ENCODE measurements at regions not wholly inside any gene's neighbourhood (a gene's known extent, or its start where the extent isn't known, plus 50 kb on each side); places are given as distances from the start of the nearest gene placed in this dataset.
"Not testable (repeated sequence)": the region's sequence is repeated elsewhere in the genome, so short reads cannot be mapped to it uniquely, and the experiment has no call there.

DNA sequence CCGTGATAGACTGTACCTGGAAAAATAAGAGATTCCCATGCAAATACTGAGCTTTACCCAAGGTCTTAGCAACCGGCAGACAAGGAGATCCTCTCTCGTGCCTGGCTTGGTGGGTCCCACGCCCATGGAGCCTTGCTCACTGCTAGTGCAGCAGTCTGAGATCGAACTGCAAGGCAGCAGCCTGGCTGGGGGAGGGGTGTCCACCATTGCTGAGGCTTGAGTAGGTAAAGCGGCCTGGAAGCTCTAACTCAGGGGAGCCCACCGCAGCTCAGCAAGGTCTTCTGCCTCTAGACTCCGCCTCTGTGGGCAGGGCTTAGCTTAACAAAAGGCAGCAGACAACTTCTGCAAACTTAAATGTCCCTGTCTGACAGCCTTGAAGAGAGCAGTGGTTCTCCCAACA, 778.4 kb upstream of the SLC35B3 start:
- not testable (repeated sequence) for DNase-seq (ENCODE audit: low read depth in 4 of 6, low spot score in 6 of 6); H3K4me1 ChIP-seq (ENCODE audit: control insufficient read depth, insufficient read depth, low read length); H3K4me3 ChIP-seq (ENCODE audit: low read depth, low read length); H3K27ac ChIP-seq (ENCODE audit: low read depth, low read length); H3K36me3 ChIP-seq (ENCODE audit: control insufficient read depth, insufficient read depth, low read length); H3K9me3 ChIP-seq (ENCODE audit: control insufficient read depth, insufficient read depth, low read length); H3K27me3 ChIP-seq (ENCODE audit: control insufficient read depth, insufficient read depth, low read length)
- WGBS (ENCODE audit: insufficient coverage) = 93% methylated on average over 8 of the region's 8 CpGs

DNA sequence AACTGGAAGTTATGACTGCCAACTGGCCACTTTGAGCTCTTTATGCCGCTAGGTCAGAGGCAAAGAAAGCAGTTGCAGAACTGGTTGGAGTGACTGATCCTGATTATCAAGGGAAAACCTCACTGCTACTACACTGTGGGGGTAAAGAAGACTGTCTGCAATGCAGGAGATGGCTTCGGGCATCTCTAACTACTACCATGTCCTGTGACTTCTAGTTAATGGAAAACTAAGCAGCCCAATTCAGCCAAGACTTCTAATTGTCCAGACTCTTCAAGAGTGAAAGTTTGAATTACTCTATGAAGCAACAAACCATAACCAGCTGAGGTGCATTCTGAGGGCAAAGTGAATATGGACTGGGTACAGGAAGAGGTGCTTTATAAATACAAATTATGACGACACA, 773.6 kb upstream of the SLC35B3 start:
- peaks cover 2% of the 10 kb centered on the region for H3K9me3 ChIP-seq (ENCODE audit: control insufficient read depth, insufficient read depth, low read length)
- no peaks in the 10 kb centered on the region for H3K4me1 ChIP-seq (ENCODE audit: control insufficient read depth, insufficient read depth, low read length)
- H3K27me3 ChIP-seq (ENCODE audit: control insufficient read depth, insufficient read depth, low read length) = no peaks in the 10 kb centered on the region
- H3K27ac ChIP-seq (ENCODE audit: low read depth, low read length) = no peak overlapping the region
- no peak for DNase-seq (ENCODE audit: low read depth in 4 of 6, low spot score in 6 of 6)
- H3K4me3 ChIP-seq (ENCODE audit: low read depth, low read length) = no peak overlapping the region
- H3K36me3 ChIP-seq (ENCODE audit: control insufficient read depth, insufficient read depth, low read length) = no peaks in the 10 kb centered on the region
- no CpG with 5 or more reads among the region's 3 CpGs for WGBS (ENCODE audit: insufficient coverage)

DNA sequence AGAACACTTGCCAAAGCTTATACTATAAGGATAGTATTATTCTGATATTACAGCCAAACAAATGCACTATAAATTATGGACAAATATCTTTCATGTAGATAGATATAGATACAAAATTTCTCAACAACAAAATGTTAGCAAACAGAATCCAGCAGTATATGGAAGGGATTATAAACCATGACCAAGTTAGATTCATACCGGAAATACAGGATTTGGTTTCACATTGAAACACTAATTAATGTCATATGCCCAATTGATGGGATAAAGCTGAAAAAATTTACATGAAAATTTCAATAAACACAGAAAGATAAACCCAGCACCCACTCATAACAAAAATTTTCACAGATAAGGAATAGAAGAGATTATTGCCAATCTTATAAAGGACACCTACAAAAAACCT, 770.3 kb upstream of the SLC35B3 start:
- Histone ChIP-seq H3K36me3 (ENCODE audit: control insufficient read depth, insufficient read depth, low read length) (no peaks in the 10 kb centered on the region), H3K27me3 (ENCODE audit: control insufficient read depth, insufficient read depth, low read length) (no peaks in the 10 kb centered on the region), H3K9me3 (ENCODE audit: control insufficient read depth, insufficient read depth, low read length) (peaks cover 2% of the 10 kb centered on the region), H3K27ac (ENCODE audit: low read depth, low read length) (no peak overlapping the region), H3K4me3 (ENCODE audit: low read depth, low read length) (no peak overlapping the region), H3K4me1 (ENCODE audit: control insufficient read depth, insufficient read depth, low read length) (no peaks in the 10 kb centered on the region)
- no CpG with 5 or more reads among the region's 1 CpG for WGBS (ENCODE audit: insufficient coverage)
- no peak for DNase-seq (ENCODE audit: low read depth in 4 of 6, low spot score in 6 of 6)

GRCh38 chr6:9204171-9204570, 768.8 kb upstream of the SLC35B3 start:
- no peak for DNase-seq (ENCODE audit: low read depth in 4 of 6, low spot score in 6 of 6)
- no peak overlapping the region for H3K27ac ChIP-seq (ENCODE audit: low read depth, low read length)
- WGBS (ENCODE audit: insufficient coverage) = no CpG with 5 or more reads among the region's 1 CpG
- peaks cover 2% of the 10 kb centered on the region for H3K9me3 ChIP-seq (ENCODE audit: control insufficient read depth, insufficient read depth, low read length)
- no peaks in the 10 kb centered on the region for H3K36me3 ChIP-seq (ENCODE audit: control insufficient read depth, insufficient read depth, low read length)
- no peaks in the 10 kb centered on the region for H3K27me3 ChIP-seq (ENCODE audit: control insufficient read depth, insufficient read depth, low read length)
- no peak overlapping the region for H3K4me3 ChIP-seq (ENCODE audit: low read depth, low read length)
- H3K4me1 ChIP-seq (ENCODE audit: control insufficient read depth, insufficient read depth, low read length) = no peaks in the 10 kb centered on the region

GRCh38 chr6:9200712-9201111, 765.4 kb upstream of the SLC35B3 start:
- H3K9me3 ChIP-seq (ENCODE audit: control insufficient read depth, insufficient read depth, low read length) = peaks cover 2% of the 10 kb centered on the region
- no peaks in the 10 kb centered on the region for H3K4me1 ChIP-seq (ENCODE audit: control insufficient read depth, insufficient read depth, low read length)
- H3K36me3 ChIP-seq (ENCODE audit: control insufficient read depth, insufficient read depth, low read length) = no peaks in the 10 kb centered on the region
- no peaks in the 10 kb centered on the region for H3K27me3 ChIP-seq (ENCODE audit: control insufficient read depth, insufficient read depth, low read length)
- H3K4me3 ChIP-seq (ENCODE audit: low read depth, low read length) = no peak overlapping the region
- H3K27ac ChIP-seq (ENCODE audit: low read depth, low read length) = no peak overlapping the region
- no peak for DNase-seq (ENCODE audit: low read depth in 4 of 6, low spot score in 6 of 6)

- Histone ChIP-seq H3K27ac (ENCODE audit: low read depth, low read length) (no peak overlapping the region), H3K9me3 (ENCODE audit: control insufficient read depth, insufficient read depth, low read length) (no peaks in the 10 kb centered on the region), H3K4me1 (ENCODE audit: control insufficient read depth, insufficient read depth, low read length) (no peaks in the 10 kb centered on the region), H3K27me3 (ENCODE audit: control insufficient read depth, insufficient read depth, low read length) (no peaks in the 10 kb centered on the region), H3K36me3 (ENCODE audit: control insufficient read depth, insufficient read depth, low read length) (no peaks in the 10 kb centered on the region), H3K4me3 (ENCODE audit: low read depth, low read length) (no peak overlapping the region)
- DNase-seq (ENCODE audit: low read depth in 4 of 6, low spot score in 6 of 6) = no peak
- no CpG with 5 or more reads among the region's 3 CpGs for WGBS (ENCODE audit: insufficient coverage)
Observed at GRCh38 chr6:9197726-9198125, 762.4 kb upstream of the SLC35B3 start.

- no CpG with 5 or more reads among the region's 1 CpG for WGBS (ENCODE audit: insufficient coverage)
- H3K36me3 ChIP-seq (ENCODE audit: control insufficient read depth, insufficient read depth, low read length) = no peaks in the 10 kb centered on the region
- no peak for DNase-seq (ENCODE audit: low read depth in 4 of 6, low spot score in 6 of 6)
- no peak overlapping the region for H3K27ac ChIP-seq (ENCODE audit: low read depth, low read length)
- H3K9me3 ChIP-seq (ENCODE audit: control insufficient read depth, insufficient read depth, low read length) = no peaks in the 10 kb centered on the region
- H3K4me1 ChIP-seq (ENCODE audit: control insufficient read depth, insufficient read depth, low read length) = no peaks in the 10 kb centered on the region
- no peaks in the 10 kb centered on the region for H3K27me3 ChIP-seq (ENCODE audit: control insufficient read depth, insufficient read depth, low read length)
- no peak overlapping the region for H3K4me3 ChIP-seq (ENCODE audit: low read depth, low read length)
Observed at GRCh38 chr6:9195322-9195721, 760.0 kb upstream of the SLC35B3 start.

GRCh38 chr6:9192405-9192909, 757.1 kb upstream of the SLC35B3 start:
- no peak overlapping the region for H3K27ac ChIP-seq (ENCODE audit: low read depth, low read length)
- H3K36me3 ChIP-seq (ENCODE audit: control insufficient read depth, insufficient read depth, low read length) = no peaks in the 10 kb centered on the region
- DNase-seq (ENCODE audit: low read depth in 4 of 6, low spot score in 6 of 6) = no peak
- no peaks in the 10 kb centered on the region for H3K4me1 ChIP-seq (ENCODE audit: control insufficient read depth, insufficient read depth, low read length)
- H3K9me3 ChIP-seq (ENCODE audit: control insufficient read depth, insufficient read depth, low read length) = no peaks in the 10 kb centered on the region
- H3K27me3 ChIP-seq (ENCODE audit: control insufficient read depth, insufficient read depth, low read length) = no peaks in the 10 kb centered on the region
- H3K4me3 ChIP-seq (ENCODE audit: low read depth, low read length) = no peak overlapping the region
- WGBS (ENCODE audit: insufficient coverage) = no CpG with 5 or more reads among the region's 4 CpGs

DNA sequence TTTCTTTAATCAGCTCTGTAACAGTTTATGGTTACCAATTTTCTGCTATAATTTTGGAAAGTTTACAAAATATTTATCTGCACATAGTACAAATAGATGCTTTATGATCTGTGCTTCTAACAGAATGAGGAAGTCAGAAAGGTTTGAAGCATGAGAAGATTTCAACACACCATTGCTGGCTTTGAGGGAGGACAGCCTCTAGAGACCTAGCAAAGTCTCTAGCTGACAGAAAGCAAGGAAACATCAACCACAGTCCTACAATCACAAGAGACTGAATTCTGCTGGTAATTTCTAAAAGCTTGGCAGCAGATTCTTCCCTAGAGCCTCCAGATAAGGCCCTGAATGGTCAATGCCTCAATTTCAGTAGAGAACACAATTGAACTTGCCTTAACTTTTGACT, 750.8 kb upstream of the SLC35B3 start:
- Histone ChIP-seq H3K27me3 (ENCODE audit: control insufficient read depth, insufficient read depth, low read length) (no peaks in the 10 kb centered on the region), H3K9me3 (ENCODE audit: control insufficient read depth, insufficient read depth, low read length) (no peaks in the 10 kb centered on the region), H3K4me3 (ENCODE audit: low read depth, low read length) (no peak overlapping the region), H3K27ac (ENCODE audit: low read depth, low read length) (no peak overlapping the region), H3K4me1 (ENCODE audit: control insufficient read depth, insufficient read depth, low read length) (no peaks in the 10 kb centered on the region), H3K36me3 (ENCODE audit: control insufficient read depth, insufficient read depth, low read length) (no peaks in the 10 kb centered on the region)
- no peak for DNase-seq (ENCODE audit: low read depth in 4 of 6, low spot score in 6 of 6)

DNA sequence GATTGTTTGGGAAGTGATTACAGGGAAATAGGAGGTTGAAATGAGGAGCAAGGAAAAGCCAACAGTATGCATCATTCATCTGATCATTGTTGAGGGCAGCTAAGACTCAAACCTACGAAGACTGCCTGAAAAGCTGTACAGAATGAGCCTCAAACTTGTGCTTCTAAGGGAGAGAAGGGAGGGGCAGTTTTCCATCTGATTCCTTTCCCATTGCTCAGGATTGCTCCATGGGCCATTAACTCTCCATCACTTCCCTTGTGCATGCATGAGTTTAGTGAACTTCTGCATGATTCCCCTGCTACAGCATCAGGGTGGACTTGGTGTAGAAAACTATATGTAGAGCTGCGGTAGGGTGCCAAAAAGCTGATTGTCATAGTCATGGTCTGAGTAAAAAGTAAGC, 742.7 kb upstream of the SLC35B3 start:
- Histone ChIP-seq H3K9me3 (ENCODE audit: control insufficient read depth, insufficient read depth, low read length) (no peaks in the 10 kb centered on the region), H3K27me3 (ENCODE audit: control insufficient read depth, insufficient read depth, low read length) (no peaks in the 10 kb centered on the region), H3K4me1 (ENCODE audit: control insufficient read depth, insufficient read depth, low read length) (no peaks in the 10 kb centered on the region), H3K36me3 (ENCODE audit: control insufficient read depth, insufficient read depth, low read length) (no peaks in the 10 kb centered on the region), H3K4me3 (ENCODE audit: low read depth, low read length) (no peak overlapping the region), H3K27ac (ENCODE audit: low read depth, low read length) (no peak overlapping the region)
- WGBS (ENCODE audit: insufficient coverage) = 60% methylated on average over 1 of the region's 2 CpGs
- DNase-seq (ENCODE audit: low read depth in 4 of 6, low spot score in 6 of 6) = peak in 1 of 6 donors; percentile 13

Data from spinal cord (tissue), 9 donors.